Occipital lobe (tissue), 1 donor: ENCODE measurements at regions not wholly inside any gene's neighbourhood (a gene's known extent, or its start where the extent isn't known, plus 50 kb on each side); places are given as distances from the start of the nearest gene placed in this dataset.

ENCODE experiments used
- DNase-seq: peaks from one replicate; lab custom pipeline; 2025; lab: John Stamatoyannopoulos, UW

- DNase-seq = peak; percentile 2
These were observed 468.7 kb upstream of the B3GALT2 start for GRCh38 chr1:193654951-193655735.

- DNase-seq = no peak
These were observed 463.2 kb upstream of the B3GALT2 start for GRCh38 chr1:193649587-193649986.

DNA sequence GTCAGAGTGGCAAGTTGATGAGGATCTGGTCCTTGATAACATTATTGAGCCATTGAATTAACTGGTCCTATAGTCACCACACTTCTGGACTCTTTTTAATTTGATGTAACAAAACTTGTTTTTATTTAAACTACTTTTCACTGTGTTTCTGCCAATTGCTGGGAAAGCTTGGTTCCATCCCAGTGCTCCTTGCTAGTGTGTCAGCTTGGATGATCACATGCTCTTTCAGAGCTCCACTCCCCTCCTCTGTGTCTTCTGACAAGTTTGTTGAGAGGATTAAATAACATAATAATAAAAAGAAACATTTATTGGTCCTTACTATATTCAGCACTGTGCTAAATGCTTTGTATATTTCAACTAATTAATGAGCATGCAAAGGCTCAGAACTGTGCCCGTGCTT lies 448.5 kb upstream of the B3GALT2 start:
- DNase-seq = no peak

GRCh38 chr1:193634470-193634869 lies 448.1 kb upstream of the B3GALT2 start:
- DNase-seq = no peak

GRCh38 chr1:193633991-193634390 lies 447.6 kb upstream of the B3GALT2 start:
- no peak for DNase-seq

GRCh38 chr1:193633093-193633492 lies 446.7 kb upstream of the B3GALT2 start:
- DNase-seq = no peak

DNA sequence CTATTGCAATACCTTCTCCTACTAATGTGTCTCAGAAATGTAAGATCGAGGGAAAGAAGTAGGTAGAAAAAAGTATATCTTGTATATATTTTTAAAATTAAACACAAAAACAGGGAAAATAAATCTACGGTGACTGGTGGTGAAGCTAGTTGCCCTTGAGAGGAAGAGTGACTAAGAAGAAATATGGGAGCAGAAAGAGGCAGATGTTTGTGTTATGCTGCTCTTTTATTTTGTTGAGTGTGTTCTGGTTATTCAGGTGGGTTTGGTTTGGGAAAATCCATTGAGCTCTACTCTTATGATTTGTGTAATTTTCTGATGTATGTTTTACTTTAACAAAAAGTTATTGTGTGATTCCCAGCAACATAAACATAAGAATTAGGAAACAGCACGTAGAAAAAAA lies 444.9 kb upstream of the B3GALT2 start:
- no peak for DNase-seq

DNA sequence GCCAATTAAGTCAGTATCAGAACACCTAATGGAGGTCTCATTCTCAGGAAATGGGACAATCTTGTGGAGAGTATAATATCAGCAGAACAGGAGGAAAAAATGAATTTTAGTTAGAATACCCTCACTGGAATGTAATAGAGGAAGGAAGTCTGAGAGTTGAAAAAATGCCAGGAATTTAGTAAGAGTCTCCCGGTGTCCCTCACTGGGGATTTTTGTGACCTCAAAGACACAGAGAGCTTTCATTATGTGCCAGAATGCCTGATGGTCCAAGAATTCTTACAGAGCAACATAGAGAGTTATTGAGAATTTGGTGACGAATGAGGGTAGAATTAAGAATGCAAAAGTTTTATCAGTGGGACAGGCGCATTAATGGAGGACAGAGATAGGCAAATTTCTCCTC lies 443.5 kb upstream of the B3GALT2 start:
- no peak for DNase-seq

- no peak for DNase-seq
These were observed 440.3 kb upstream of the B3GALT2 start for GRCh38 chr1:193626695-193627094.

GRCh38 chr1:193625255-193625654 lies 438.8 kb upstream of the B3GALT2 start:
- no peak for DNase-seq

DNA sequence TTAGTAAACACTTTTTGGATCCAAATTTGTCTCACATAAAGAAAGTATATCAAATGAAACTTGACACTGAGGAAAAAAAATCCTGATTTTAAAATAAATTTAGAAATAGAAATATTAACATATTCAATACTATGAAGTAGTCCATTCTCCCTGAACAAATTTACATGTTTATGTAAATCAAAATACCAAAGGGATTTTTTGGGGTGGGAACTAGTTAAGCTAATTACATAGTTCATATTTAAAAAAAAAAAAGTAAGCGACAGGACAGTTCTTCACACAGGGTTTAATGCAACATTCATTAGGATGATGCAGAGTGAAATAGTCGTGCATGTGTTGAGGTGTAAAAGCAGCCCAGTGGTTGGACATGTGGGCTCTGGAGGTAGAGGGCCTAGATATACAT lies 433.5 kb upstream of the B3GALT2 start:
- DNase-seq = no peak

DNA sequence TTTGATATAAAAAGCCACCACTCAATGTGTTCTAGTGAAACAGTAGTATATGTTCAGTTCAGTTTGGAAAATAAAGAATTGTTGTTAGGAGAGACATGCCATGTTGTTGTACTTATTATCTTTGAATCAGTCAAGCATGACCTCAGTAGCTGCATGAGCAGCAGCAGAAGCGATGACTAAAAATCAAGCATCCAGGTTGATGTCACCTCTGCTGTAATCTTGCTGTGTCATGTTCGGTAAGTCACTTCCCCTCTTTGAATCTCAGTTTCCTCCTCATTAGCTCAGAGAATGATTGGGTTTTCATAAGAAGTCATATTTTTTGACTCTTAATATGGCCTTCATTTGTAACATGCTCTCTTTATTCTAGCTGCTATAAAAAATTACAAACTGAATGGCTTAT lies 428.4 kb upstream of the B3GALT2 start:
- DNase-seq = no peak

DNA sequence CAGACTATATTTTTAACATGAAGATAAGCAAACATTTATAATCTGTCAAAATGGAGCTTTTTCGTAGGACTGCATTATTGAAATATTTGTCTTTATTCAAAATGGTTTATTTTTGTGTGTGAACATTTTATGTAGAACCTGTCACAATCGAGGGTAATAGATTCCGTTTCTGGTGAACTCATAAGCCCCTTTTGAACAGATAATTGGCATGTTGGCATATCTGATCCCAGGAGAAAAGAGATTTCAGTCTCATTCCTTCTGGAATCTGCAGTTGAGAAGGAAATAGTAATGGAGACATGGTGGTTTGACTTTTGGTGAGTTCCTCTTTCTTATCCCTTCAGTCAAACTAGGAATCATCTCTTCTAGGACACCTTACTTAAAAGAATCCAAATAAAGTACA lies 427.9 kb upstream of the B3GALT2 start:
- no peak for DNase-seq

- DNase-seq = no peak
These were observed 426.6 kb upstream of the B3GALT2 start for GRCh38 chr1:193613041-193613440.

- no peak for DNase-seq
These were observed 423.2 kb upstream of the B3GALT2 start for GRCh38 chr1:193609592-193609991.

DNA sequence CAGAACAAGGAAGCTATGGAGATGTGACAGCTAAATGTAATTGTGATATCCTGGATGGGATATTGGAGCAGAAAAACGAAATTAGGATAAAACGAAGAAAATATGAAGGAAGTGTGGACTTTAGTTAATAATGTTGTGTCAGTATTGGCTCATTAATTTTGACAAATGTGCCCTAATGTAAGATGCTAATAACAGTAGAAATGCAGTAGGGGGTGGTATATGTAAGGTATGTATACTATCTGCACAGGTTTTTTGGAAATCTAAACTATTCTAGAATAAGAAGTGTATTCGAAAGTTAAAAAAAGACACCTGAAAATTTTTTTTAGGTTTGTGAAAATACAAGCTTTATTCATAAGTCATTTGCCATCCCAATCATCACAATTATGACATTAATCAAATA lies 421.4 kb upstream of the B3GALT2 start:
- no peak for DNase-seq

GRCh38 chr1:193606035-193606434 lies 419.6 kb upstream of the B3GALT2 start:
- no peak for DNase-seq

DNA sequence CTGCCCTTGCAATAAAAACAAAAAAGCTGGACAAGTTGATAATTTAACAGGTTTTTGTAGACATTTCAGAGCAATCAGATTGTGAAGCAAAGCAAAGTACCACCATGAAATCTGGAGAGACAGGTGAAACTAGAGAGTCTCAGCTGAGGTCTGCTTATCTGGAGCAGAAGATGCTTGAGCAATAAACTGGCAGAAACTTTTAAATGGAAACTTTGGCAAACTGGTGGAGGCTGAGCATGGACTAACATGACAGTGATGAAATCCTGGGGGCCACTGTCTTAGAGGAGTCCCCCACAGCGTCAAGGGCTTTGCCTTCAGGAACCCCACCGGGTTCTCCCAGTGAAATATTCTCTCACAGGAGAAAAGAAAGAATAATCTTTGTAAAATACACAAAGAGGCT lies 416.3 kb upstream of the B3GALT2 start:
- no peak for DNase-seq

DNA sequence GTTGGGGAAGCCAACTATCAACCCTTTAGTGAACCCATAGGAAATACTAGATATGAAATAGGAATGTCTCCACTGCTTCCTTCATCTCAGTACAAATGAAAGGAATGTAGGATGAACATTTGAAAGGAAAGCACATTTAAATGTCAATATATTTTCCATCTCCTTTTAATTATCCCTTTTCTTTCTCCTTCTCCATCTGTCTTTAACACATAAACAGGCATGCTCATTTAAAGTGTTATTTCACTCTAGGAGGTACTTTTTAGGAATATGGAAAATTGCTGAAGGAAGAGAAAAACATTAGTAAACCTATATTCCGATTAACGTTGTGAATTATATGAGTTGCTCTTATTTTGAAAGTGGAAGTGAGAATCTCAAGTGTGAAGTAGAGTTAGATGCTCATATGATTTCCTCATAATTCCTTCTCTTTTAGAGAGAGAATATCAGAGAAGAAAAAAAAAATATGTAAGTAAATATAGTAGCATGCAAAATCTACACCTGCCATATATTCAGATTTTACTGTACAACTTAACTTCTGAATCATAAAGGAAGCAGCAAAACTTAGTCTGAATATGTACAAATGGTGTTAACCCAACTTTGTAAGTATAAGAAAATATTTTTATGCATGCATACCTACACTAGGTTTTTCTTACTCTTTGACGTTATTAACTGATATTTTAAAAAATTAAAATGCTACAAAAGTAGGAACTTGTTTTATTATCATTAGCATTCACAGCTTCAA lies 406.9 kb upstream of the B3GALT2 start:
- no peak for DNase-seq

DNA sequence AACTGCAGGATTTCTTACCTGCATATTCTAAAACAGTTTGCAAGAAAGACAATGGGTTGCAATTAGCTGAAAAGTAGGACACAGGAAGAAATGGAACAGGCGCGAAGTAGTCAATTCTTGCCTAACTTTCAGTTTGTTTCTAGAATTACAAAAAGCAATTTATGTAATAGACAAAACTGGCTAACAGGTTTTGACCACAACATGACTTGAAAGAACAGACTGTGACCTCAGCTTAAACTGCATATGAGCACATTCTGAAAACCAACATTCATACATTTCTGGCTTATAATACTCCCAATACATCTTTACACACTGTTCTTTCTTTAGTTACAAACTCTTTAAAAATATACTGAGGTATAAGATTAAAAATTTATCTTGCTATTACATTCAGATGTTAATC lies 405.9 kb upstream of the B3GALT2 start:
- no peak for DNase-seq

- DNase-seq = no peak
These were observed 403.7 kb upstream of the B3GALT2 start for GRCh38 chr1:193590102-193590501.

GRCh38 chr1:193589597-193590040 lies 403.2 kb upstream of the B3GALT2 start:
- no peak for DNase-seq
